ENCODE measurements at regions not wholly inside any gene's neighbourhood (a gene's known extent, or its start where the extent isn't known, plus 50 kb on each side); places are given as distances from the start of the nearest gene placed in this dataset.

GRCh38 chr5:173550641-173551040 lies 65.8 kb downstream of the BOD1 start:
- ChIA-PET CTCF (no interaction called here), POLR2A (no interaction called here)
- Histone ChIP-seq H3K36me3 (ENCODE audit: control insufficient read depth, insufficient read depth, low read length) (no peaks in the 10 kb centered on the region), H3K27me3 (ENCODE audit: control insufficient read depth, insufficient read depth, low read length) (peaks cover 3% of the 10 kb centered on the region), H3K4me3 (ENCODE audit: low read depth, low read length) (no peak overlapping the region)
- DNase-seq (ENCODE audit: low read depth), result no peak
- no peak for TF ChIP-seq CTCF (IDR thresholded peaks at IDR 0.05; ENCODE audit: insufficient read depth, low read depth, low read length)

- Histone ChIP-seq H3K4me3 (ENCODE audit: low read depth, low read length) (no peak overlapping the region), H3K27me3 (ENCODE audit: control insufficient read depth, insufficient read depth, low read length) (peaks cover 3% of the 10 kb centered on the region), H3K36me3 (ENCODE audit: control insufficient read depth, insufficient read depth, low read length) (no peaks in the 10 kb centered on the region)
- ChIA-PET POLR2A (no interaction called here), CTCF (no interaction called here)
- no peak for TF ChIP-seq CTCF (IDR thresholded peaks at IDR 0.05; ENCODE audit: insufficient read depth, low read depth, low read length)
- DNase-seq (ENCODE audit: low read depth), result no peak
Measured at GRCh38 chr5:173549644-173550043, 66.8 kb downstream of the BOD1 start.

- no peak for DNase-seq (ENCODE audit: low read depth)
- Histone ChIP-seq H3K27me3 (ENCODE audit: control insufficient read depth, insufficient read depth, low read length) (no peaks in the 10 kb centered on the region; the same call in none of the 2 replicates), H3K36me3 (ENCODE audit: control insufficient read depth, insufficient read depth, low read length) (no peaks in the 10 kb centered on the region), H3K4me3 (ENCODE audit: low read depth, low read length) (no peak overlapping the region)
- ChIA-PET CTCF (no interaction called here), POLR2A (no interaction called here)
- TF ChIP-seq CTCF (IDR thresholded peaks at IDR 0.05; ENCODE audit: insufficient read depth, low read depth, low read length), result no peak
Measured at GRCh38 chr5:173547579-173547978, 68.9 kb downstream of the BOD1 start.

GRCh38 chr5:173542964-173543363 lies 73.5 kb downstream of the BOD1 start:
- Histone ChIP-seq H3K36me3 (ENCODE audit: control insufficient read depth, insufficient read depth, low read length) (no peaks in the 10 kb centered on the region), H3K27me3 (ENCODE audit: control insufficient read depth, insufficient read depth, low read length) (no peaks in the 10 kb centered on the region; the same call in 1 of the 2 replicates), H3K4me3 (ENCODE audit: low read depth, low read length) (no peak overlapping the region)
- ChIA-PET POLR2A (no interaction called here), CTCF (interaction anchor here (0.6 to 1.9 kb wide), 2 partner anchors 11 to 1991 kb away, joined by 3 to 4 read pairs; no protein-coding TSS in a partner anchor)
- no peak for TF ChIP-seq CTCF (IDR thresholded peaks at IDR 0.05; ENCODE audit: insufficient read depth, low read depth, low read length)
- no peak for DNase-seq (ENCODE audit: low read depth)

GRCh38 chr5:173542159-173542558 lies 74.3 kb downstream of the BOD1 start:
- Histone ChIP-seq H3K4me3 (ENCODE audit: low read depth, low read length) (no peak overlapping the region), H3K36me3 (ENCODE audit: control insufficient read depth, insufficient read depth, low read length) (no peaks in the 10 kb centered on the region), H3K27me3 (ENCODE audit: control insufficient read depth, insufficient read depth, low read length) (no peaks in the 10 kb centered on the region; the same call in 1 of the 2 replicates)
- no peak for TF ChIP-seq CTCF (IDR thresholded peaks at IDR 0.05; ENCODE audit: insufficient read depth, low read depth, low read length)
- ChIA-PET CTCF (interaction anchor here (1.9 kb wide), 1 partner anchor 10 kb away, joined by 4 read pairs; no protein-coding TSS in a partner anchor), POLR2A (no interaction called here)
- no peak for DNase-seq (ENCODE audit: low read depth)

Data from BJ (cell line).